ENCODE measurements at regions not wholly inside any gene's neighbourhood (a gene's known extent, or its start where the extent isn't known, plus 50 kb on each side); places are given as distances from the start of the nearest gene placed in this dataset.

- H3K9me3 ChIP-seq = peaks cover 0 to 3% (median 0%) of the 10 kb centered on the region in 4 donors
- no peak for DNase-seq
- H3K4me1 ChIP-seq = no peaks in the 10 kb centered on the region
- H3K27ac ChIP-seq = no peak overlapping the region
- no peaks in the 10 kb centered on the region for H3K36me3 ChIP-seq
- H3K27me3 ChIP-seq = no peaks in the 10 kb centered on the region
- 83 to 84% methylated on average over 8 of the region's 8 CpGs for WGBS, 2 donors
- no peak overlapping the region for H3K4me3 ChIP-seq
- no peak for TF ChIP-seq POLR2AphosphoS5 (IDR thresholded peaks at IDR 0.05)
- TF ChIP-seq, protein P1, sequence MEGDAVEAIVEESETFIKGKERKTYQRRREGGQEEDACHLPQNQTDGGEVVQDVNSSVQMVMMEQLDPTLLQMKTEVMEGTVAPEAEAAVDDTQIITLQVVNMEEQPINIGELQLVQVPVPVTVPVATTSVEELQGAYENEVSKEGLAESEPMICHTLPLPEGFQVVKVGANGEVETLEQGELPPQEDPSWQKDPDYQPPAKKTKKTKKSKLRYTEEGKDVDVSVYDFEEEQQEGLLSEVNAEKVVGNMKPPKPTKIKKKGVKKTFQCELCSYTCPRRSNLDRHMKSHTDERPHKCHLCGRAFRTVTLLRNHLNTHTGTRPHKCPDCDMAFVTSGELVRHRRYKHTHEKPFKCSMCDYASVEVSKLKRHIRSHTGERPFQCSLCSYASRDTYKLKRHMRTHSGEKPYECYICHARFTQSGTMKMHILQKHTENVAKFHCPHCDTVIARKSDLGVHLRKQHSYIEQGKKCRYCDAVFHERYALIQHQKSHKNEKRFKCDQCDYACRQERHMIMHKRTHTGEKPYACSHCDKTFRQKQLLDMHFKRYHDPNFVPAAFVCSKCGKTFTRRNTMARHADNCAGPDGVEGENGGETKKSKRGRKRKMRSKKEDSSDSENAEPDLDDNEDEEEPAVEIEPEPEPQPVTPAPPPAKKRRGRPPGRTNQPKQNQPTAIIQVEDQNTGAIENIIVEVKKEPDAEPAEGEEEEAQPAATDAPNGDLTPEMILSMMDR (IDR thresholded peaks at IDR 0.05) = no peak
- no peak for ATAC-seq (ENCODE audit: low FRiP score in 2 of 2)
These were observed 785.8 kb downstream of the MED13L start for GRCh38 chr12:115491511-115492250.

GRCh38 chr12:115489253-115489652 is 788.2 kb downstream of the MED13L start:
- WGBS, 2 donors = 82 to 83% methylated on average over 8 of the region's 8 CpGs
- H3K27ac ChIP-seq = no peak overlapping the region
- no peaks in the 10 kb centered on the region for H3K27me3 ChIP-seq
- no peaks in the 10 kb centered on the region for H3K4me1 ChIP-seq
- TF ChIP-seq POLR2A (IDR thresholded peaks at IDR 0.05) (no peak), POLR2AphosphoS5 (IDR thresholded peaks at IDR 0.05) (no peak), EP300 (IDR thresholded peaks at IDR 0.05) (no peak)
- TF ChIP-seq, protein P1 (IDR thresholded peaks at IDR 0.05) = no peak
- peaks cover 0 to 3% (median 0%) of the 10 kb centered on the region in 4 donors for H3K9me3 ChIP-seq
- DNase-seq (no peak), ATAC-seq (ENCODE audit: low FRiP score in 2 of 2) (no peak)
- H3K4me3 ChIP-seq = no peak overlapping the region
- no peaks in the 10 kb centered on the region for H3K36me3 ChIP-seq

- Histone ChIP-seq H3K27me3 (no peaks in the 10 kb centered on the region), H3K4me3 (no peak overlapping the region), H3K4me1 (no peaks in the 10 kb centered on the region), H3K27ac (no peak overlapping the region), H3K9me3 (no peaks in the 10 kb centered on the region), H3K36me3 (no peaks in the 10 kb centered on the region)
- WGBS, 2 donors = 69 to 79% methylated on average over 6 of the region's 6 CpGs
- DNase-seq (no peak), ATAC-seq (ENCODE audit: low FRiP score in 2 of 2) (no peak)
- TF ChIP-seq, protein P1 (IDR thresholded peaks at IDR 0.05) = no peak
- no peak for TF ChIP-seq EP300 (IDR thresholded peaks at IDR 0.05)
- no peak for TF ChIP-seq POLR2A (IDR thresholded peaks at IDR 0.05)
- TF ChIP-seq POLR2AphosphoS5 (IDR thresholded peaks at IDR 0.05) = no peak
These were observed 791.5 kb downstream of the MED13L start for GRCh38 chr12:115485967-115486366.

DNA sequence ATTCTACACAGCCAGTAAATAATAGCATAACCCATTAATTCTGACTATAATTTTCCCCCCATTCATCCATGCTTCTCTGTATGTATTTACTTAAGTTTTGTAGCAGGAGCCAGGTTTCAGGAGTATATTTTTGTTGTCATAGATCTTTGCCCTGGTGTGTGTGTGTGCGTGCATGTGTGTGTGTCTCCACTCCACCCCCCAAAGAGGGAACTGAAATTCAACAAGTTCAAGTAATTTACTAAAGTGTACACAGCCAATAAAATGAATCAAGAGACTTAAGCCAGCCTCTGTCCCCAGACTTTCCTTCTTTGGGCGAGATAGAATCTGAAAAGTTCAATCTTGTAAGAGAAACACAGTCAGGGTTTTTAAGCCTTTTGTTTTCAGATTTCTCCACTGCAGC is 792.0 kb downstream of the MED13L start:
- DNase-seq (no peak), ATAC-seq (ENCODE audit: low FRiP score in 2 of 2) (no peak)
- Histone ChIP-seq H3K4me1 (no peaks in the 10 kb centered on the region), H3K27me3 (no peaks in the 10 kb centered on the region), H3K27ac (no peak overlapping the region), H3K4me3 (no peak overlapping the region), H3K36me3 (no peaks in the 10 kb centered on the region), H3K9me3 (no peaks in the 10 kb centered on the region)
- TF ChIP-seq POLR2A (IDR thresholded peaks at IDR 0.05) = no peak
- TF ChIP-seq POLR2AphosphoS5 (IDR thresholded peaks at IDR 0.05) = no peak
- TF ChIP-seq, protein P1 (IDR thresholded peaks at IDR 0.05) = no peak
- TF ChIP-seq EP300 (IDR thresholded peaks at IDR 0.05) = no peak
- WGBS, 2 donors = 74 to 78% methylated on average over 2 of the region's 2 CpGs

DNA sequence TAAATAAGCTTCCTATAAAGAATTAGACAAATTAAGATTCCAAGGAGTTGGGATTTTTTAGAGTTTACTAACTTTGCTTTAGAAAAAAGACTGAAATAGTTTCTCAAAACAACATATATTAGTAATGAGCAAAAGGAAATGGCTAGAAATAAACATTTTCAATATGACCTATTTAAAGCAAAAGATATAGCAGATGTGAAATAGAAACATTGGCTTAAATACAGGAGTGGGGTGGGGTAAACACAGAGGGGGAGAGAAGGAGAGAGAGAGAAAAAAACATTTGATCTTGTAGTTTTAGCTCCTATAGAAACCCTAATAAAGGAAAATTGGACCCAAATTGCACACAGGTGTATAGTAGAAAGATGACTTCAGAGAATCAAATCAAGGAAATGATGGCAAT is 794.5 kb downstream of the MED13L start:
- H3K36me3 ChIP-seq = no peaks in the 10 kb centered on the region
- H3K27me3 ChIP-seq = no peaks in the 10 kb centered on the region
- ATAC-seq (ENCODE audit: low FRiP score in 2 of 2) (no peak), DNase-seq (no peak)
- H3K9me3 ChIP-seq = no peaks in the 10 kb centered on the region
- no peak for TF ChIP-seq POLR2A (IDR thresholded peaks at IDR 0.05)
- TF ChIP-seq, protein P1 (IDR thresholded peaks at IDR 0.05) = no peak
- TF ChIP-seq POLR2AphosphoS5 (IDR thresholded peaks at IDR 0.05) = no peak
- TF ChIP-seq EP300 (IDR thresholded peaks at IDR 0.05) = no peak
- no peaks in the 10 kb centered on the region for H3K4me1 ChIP-seq
- no peak overlapping the region for H3K4me3 ChIP-seq
- no peak overlapping the region for H3K27ac ChIP-seq

All from upper lobe of left lung (tissue), 6 donors.